Mammary epithelial cell (primary cell): ENCODE measurements at regions not wholly inside any gene's neighbourhood (a gene's known extent, or its start where the extent isn't known, plus 50 kb on each side); places are given as distances from the start of the nearest gene placed in this dataset.

ENCODE experiments used
- EZH2 ChIP-seq: IDR thresholded peaks from 2 replicates; pipeline ENCODE4 v1.6.1; 2012; ENCODE audit warnings: low read length, inconsistent platforms, borderline replicate concordance
- TF ChIP-seq, protein P1 (sequence below), 2 donors: IDR thresholded peaks in 1 of 2; conservative IDR thresholded peaks in 1 of 2; 2 replicates each; pipeline ENCODE4 v1.5.1; 2011 to 2012; ENCODE audit warnings: inconsistent platforms in 2 of 2, low read length in 2 of 2, mild to moderate bottlenecking in 2 of 2, control low read depth in 1 of 2, low read depth in 1 of 2; ENCODE audit not compliant: insufficient read depth in 1 of 2; ENCODE audit errors: extremely low read depth in 1 of 2

DNA sequence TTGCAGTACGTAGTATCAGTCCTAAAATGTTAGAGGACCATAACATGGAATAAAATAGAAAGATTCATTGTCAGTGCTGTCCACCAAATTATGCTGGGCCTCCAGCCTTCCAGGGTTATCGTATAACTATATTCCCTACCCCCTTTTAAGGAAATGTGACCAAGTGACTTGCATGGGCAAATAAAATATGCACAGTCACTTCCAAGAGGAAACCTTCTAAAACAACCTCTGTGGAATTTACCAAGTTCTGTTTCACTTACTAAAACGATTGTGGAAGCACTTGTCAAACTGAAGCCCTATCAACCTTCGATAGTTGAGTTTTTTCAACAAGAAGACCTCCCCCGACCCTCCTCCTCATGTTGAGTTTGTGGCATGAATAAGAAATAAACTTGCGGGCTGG is 345.4 kb upstream of the C16orf82 start:
- TF ChIP-seq, protein P1, sequence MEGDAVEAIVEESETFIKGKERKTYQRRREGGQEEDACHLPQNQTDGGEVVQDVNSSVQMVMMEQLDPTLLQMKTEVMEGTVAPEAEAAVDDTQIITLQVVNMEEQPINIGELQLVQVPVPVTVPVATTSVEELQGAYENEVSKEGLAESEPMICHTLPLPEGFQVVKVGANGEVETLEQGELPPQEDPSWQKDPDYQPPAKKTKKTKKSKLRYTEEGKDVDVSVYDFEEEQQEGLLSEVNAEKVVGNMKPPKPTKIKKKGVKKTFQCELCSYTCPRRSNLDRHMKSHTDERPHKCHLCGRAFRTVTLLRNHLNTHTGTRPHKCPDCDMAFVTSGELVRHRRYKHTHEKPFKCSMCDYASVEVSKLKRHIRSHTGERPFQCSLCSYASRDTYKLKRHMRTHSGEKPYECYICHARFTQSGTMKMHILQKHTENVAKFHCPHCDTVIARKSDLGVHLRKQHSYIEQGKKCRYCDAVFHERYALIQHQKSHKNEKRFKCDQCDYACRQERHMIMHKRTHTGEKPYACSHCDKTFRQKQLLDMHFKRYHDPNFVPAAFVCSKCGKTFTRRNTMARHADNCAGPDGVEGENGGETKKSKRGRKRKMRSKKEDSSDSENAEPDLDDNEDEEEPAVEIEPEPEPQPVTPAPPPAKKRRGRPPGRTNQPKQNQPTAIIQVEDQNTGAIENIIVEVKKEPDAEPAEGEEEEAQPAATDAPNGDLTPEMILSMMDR (conservative IDR thresholded peaks at IDR 0.05 in 1 of 2, IDR thresholded peaks at IDR 0.05 in 1 of 2; ENCODE audit: extremely low read depth in 1 of 2, insufficient read depth in 1 of 2, low read depth in 1 of 2, low read length in 2 of 2), result no peak
- TF ChIP-seq EZH2, result no peak
